PC-9 (cell line): ENCODE measurements at regions not wholly inside any gene's neighbourhood (a gene's known extent, or its start where the extent isn't known, plus 50 kb on each side); places are given as distances from the start of the nearest gene placed in this dataset.

Experiments used
- EZH2 ChIP-seq: fragments of 200-600 bp; sonication (generic); IDR thresholded peaks from 2 replicates; pipeline ENCODE4 v1.8.0; 2017; ENCODE audit warnings: antibody characterized with exemption, low read depth
- TF ChIP-seq, protein P1 (sequence below): fragments of 200-600 bp; sonication (generic); conservative IDR thresholded peaks from 2 replicates; pipeline ENCODE4 v1.6.1; 2017; ENCODE audit warnings: mixed run types, antibody characterized with exemption, mild to moderate bottlenecking, moderate library complexity

DNA sequence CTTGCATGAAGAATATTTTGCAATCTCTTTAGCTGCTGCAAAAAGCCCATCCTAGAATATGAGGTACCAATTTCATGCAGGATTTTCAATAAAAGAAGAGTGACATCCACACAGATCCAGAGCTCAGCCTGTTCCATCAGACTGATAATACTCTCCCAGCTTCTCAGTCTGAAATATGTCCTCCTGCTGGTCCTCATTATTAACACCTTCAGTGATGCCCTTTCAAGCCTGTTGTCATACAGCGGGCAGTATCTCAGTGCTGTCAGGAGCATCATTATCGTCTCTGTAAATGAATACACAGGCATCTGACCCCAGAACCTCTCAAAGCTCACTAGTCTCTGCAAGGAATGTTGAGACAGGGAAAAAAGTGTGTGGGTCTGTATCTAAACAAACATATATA is 1387.8 kb downstream of the OTOL1 start:
- TF ChIP-seq, protein P1, sequence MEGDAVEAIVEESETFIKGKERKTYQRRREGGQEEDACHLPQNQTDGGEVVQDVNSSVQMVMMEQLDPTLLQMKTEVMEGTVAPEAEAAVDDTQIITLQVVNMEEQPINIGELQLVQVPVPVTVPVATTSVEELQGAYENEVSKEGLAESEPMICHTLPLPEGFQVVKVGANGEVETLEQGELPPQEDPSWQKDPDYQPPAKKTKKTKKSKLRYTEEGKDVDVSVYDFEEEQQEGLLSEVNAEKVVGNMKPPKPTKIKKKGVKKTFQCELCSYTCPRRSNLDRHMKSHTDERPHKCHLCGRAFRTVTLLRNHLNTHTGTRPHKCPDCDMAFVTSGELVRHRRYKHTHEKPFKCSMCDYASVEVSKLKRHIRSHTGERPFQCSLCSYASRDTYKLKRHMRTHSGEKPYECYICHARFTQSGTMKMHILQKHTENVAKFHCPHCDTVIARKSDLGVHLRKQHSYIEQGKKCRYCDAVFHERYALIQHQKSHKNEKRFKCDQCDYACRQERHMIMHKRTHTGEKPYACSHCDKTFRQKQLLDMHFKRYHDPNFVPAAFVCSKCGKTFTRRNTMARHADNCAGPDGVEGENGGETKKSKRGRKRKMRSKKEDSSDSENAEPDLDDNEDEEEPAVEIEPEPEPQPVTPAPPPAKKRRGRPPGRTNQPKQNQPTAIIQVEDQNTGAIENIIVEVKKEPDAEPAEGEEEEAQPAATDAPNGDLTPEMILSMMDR = no peak
- TF ChIP-seq EZH2 = no peak
